ENCODE measurements at regions not wholly inside any gene's neighbourhood (a gene's known extent, or its start where the extent isn't known, plus 50 kb on each side); places are given as distances from the start of the nearest gene placed in this dataset.

DNA sequence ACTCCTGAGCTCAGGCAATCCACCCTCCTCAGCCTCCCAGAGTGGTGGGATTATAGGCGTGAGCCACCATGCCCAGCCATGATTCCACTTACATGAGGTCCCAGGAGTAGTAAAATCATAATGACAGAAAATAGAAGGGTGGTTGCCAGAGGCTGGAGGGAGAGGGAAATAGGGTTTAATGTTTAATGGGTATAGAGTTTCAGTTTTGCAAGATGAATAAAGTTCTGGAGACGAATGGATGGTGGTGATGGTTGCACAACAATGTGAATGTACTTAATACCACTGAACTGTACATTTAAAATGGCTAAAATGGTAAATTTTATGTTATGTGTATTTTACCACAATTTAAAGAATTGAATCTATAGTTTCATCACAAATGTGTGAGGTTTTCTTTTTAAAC, 146.5 kb upstream of the ABCA1 start:
- no peak overlapping the region for H2AFZ ChIP-seq (ENCODE audit: low read depth)
- H3K9me3 ChIP-seq = no peaks in the 10 kb centered on the region
- H3F3A ChIP-seq (replicated peaks; ENCODE audit: insufficient read depth) = peaks cover 29% of the 10 kb centered on the region
- ChIA-PET CTCF (interaction anchor here (0.8 kb wide), 1 partner anchor 18 kb away, joined by 3 read pairs; no protein-coding TSS in a partner anchor), POLR2A (no interaction called here)
- H3K9ac ChIP-seq = no peak overlapping the region
- WGBS (ENCODE audit: low lambda C conversion rate) = 83% methylated on average over 2 of the region's 2 CpGs
- no peak overlapping the region for H3K27ac ChIP-seq (ENCODE audit: low read depth in 2 of 2, low read length in 1 of 2)
- H3K4me3 ChIP-seq (ENCODE audit: low read depth in 2 of 2, low read length in 1 of 2) = no peak overlapping the region
- H3K4me2 ChIP-seq = no peak overlapping the region
- no peaks in the 10 kb centered on the region for H4K20me1 ChIP-seq (ENCODE audit: insufficient read depth)
- H3K79me2 ChIP-seq (ENCODE audit: insufficient read depth) = no peaks in the 10 kb centered on the region
- no peaks in the 10 kb centered on the region for H3K36me3 ChIP-seq (replicated peaks in 1 of 2; ENCODE audit: control insufficient read depth in 1 of 2, insufficient read depth in 2 of 2, low read length in 1 of 2)
- H3K9me2 ChIP-seq = no peaks in the 10 kb centered on the region
- H3K4me1 ChIP-seq (ENCODE audit: control insufficient read depth in 1 of 2, insufficient read depth in 2 of 2, low read depth in 1 of 2, low read length in 1 of 2) = peaks cover 0 to 10% of the 10 kb centered on the region in 2 experiments; a peak in 1 of 4 replicates
- TF ChIP-seq FOSL2 (IDR thresholded peaks at IDR 0.05; ENCODE audit: borderline replicate concordance, low read depth) (no peak), MEF2A (IDR thresholded peaks at IDR 0.05; ENCODE audit: borderline replicate concordance, low read depth) (no peak), SIN3A (IDR thresholded peaks at IDR 0.05; ENCODE audit: borderline replicate concordance, low read depth, low read length) (no peak), RFX5 (IDR thresholded peaks at IDR 0.05; ENCODE audit: low read length) (no peak), JUND (IDR thresholded peaks at IDR 0.05) (no peak), MXI1 (IDR thresholded peaks at IDR 0.05; ENCODE audit: low read depth, low read length) (no peak), RCOR1 (IDR thresholded peaks at IDR 0.05; ENCODE audit: low read length) (no peak)
- TF ChIP-seq, protein P1, sequence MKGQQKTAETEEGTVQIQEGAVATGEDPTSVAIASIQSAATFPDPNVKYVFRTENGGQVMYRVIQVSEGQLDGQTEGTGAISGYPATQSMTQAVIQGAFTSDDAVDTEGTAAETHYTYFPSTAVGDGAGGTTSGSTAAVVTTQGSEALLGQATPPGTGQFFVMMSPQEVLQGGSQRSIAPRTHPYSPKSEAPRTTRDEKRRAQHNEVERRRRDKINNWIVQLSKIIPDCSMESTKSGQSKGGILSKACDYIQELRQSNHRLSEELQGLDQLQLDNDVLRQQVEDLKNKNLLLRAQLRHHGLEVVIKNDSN (IDR thresholded peaks at IDR 0.05; ENCODE audit: borderline replicate concordance, low read depth) = no peak
- no peak for DNase-seq
- no peaks in the 10 kb centered on the region for H3K27me3 ChIP-seq (ENCODE audit: insufficient read depth)

DNA sequence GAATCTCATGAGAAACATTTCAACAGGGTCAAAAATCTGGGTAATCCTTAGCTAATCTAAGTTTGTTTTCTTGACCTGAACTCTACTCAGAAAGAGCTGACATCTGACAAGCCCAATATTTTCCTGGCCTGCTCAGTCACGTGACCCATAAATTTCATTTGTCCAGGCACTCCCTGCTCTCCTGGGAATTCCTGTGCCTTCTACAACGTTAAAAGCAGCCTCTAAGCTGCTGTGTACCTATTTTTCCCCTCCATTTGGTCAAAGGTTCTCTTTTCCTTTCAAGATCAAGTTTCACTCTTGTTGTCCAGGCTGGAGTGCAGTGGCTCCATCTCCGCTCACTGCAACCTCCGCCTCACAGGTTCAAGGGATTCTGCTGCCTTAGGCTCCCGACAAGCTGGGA, 148.8 kb upstream of the ABCA1 start:
- H2AFZ ChIP-seq (ENCODE audit: low read depth) = no peak overlapping the region
- no peaks in the 10 kb centered on the region for H3K9me3 ChIP-seq
- no peaks in the 10 kb centered on the region for H3K4me1 ChIP-seq (ENCODE audit: control insufficient read depth in 1 of 2, insufficient read depth in 2 of 2, low read depth in 1 of 2, low read length in 1 of 2)
- peaks cover 14% of the 10 kb centered on the region for H3F3A ChIP-seq (replicated peaks; ENCODE audit: insufficient read depth)
- ChIA-PET CTCF (no interaction called here), POLR2A (no interaction called here)
- no peaks in the 10 kb centered on the region for H3K9me2 ChIP-seq
- H3K36me3 ChIP-seq (replicated peaks in 1 of 2; ENCODE audit: control insufficient read depth in 1 of 2, insufficient read depth in 2 of 2, low read length in 1 of 2) = no peaks in the 10 kb centered on the region
- no peaks in the 10 kb centered on the region for H3K79me2 ChIP-seq (ENCODE audit: insufficient read depth)
- no peak overlapping the region for H3K9ac ChIP-seq
- DNase-seq = no peak
- no peak overlapping the region for H3K27ac ChIP-seq (ENCODE audit: low read depth in 2 of 2, low read length in 1 of 2)
- H4K20me1 ChIP-seq (ENCODE audit: insufficient read depth) = no peaks in the 10 kb centered on the region
- TF ChIP-seq MEF2A (IDR thresholded peaks at IDR 0.05; ENCODE audit: borderline replicate concordance, low read depth) (no peak), RFX5 (IDR thresholded peaks at IDR 0.05; ENCODE audit: low read length) (no peak), ELF1 (IDR thresholded peaks at IDR 0.05) (no peak), FOXJ3 (CRISPR knock-in tag; IDR thresholded peaks at IDR 0.05) (no peak), JUND (IDR thresholded peaks at IDR 0.05) (no peak), TAF1 (IDR thresholded peaks at IDR 0.05; ENCODE audit: borderline replicate concordance, low read depth, low read length) (no peak), SMC3 (IDR thresholded peaks at IDR 0.05; ENCODE audit: low read depth, low read length) (no peak), CHD2 (IDR thresholded peaks at IDR 0.05; ENCODE audit: low read length, partially characterized antibody) (no peak), TEAD4 (IDR thresholded peaks at IDR 0.05; ENCODE audit: borderline replicate concordance, insufficient read depth) (no peak), NRF1 (IDR thresholded peaks at IDR 0.05; ENCODE audit: low read depth, low read length) (no peak)
- TF ChIP-seq, protein P2, sequence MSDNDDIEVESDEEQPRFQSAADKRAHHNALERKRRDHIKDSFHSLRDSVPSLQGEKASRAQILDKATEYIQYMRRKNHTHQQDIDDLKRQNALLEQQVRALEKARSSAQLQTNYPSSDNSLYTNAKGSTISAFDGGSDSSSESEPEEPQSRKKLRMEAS (IDR thresholded peaks at IDR 0.05; ENCODE audit: low read depth) = no peak
- H3K4me3 ChIP-seq (ENCODE audit: low read depth in 2 of 2, low read length in 1 of 2) = no peak overlapping the region
- WGBS (ENCODE audit: low lambda C conversion rate) = 80% methylated on average over 5 of the region's 5 CpGs
- H3K4me2 ChIP-seq = no peak overlapping the region
- H3K27me3 ChIP-seq (ENCODE audit: insufficient read depth) = no peaks in the 10 kb centered on the region
